Upper lobe of left lung (tissue), 6 donors: ENCODE measurements at regions not wholly inside any gene's neighbourhood (a gene's known extent, or its start where the extent isn't known, plus 50 kb on each side); places are given as distances from the start of the nearest gene placed in this dataset.

Source experiments
- ATAC-seq, 2 donors: fragments of 200-7000 bp; cut with Tn5 transposase; one replicate each; pipeline ENCODE4 v1.9.1; 2022; ENCODE audit warnings: mild to moderate bottlenecking in 2 of 2, moderate library complexity in 2 of 2; ENCODE audit not compliant: low FRiP score in 2 of 2
- DNase-seq, 2 donors: peaks; one replicate each; pipeline ENCODE4 v3.0.0-alpha.2; 2019 to 2020
- H3K27ac ChIP-seq, 4 donors: fragments of 200-600 bp; sonication (generic); one replicate each; pipeline ENCODE4 v1.5.1; 2016 to 2019
- H3K27me3 ChIP-seq, 4 donors: fragments of 200-600 bp; sonication (generic); one replicate each; pipeline ENCODE4 v1.5.1; 2017 to 2019
- H3K36me3 ChIP-seq, 4 donors: fragments of 200-600 bp; sonication (generic); one replicate each; pipeline ENCODE4 v1.5.1; 2016 to 2019
- H3K4me1 ChIP-seq, 4 donors: fragments of 200-600 bp; sonication (generic); one replicate each; pipeline ENCODE4 v1.5.1; 2018 to 2019
- H3K4me3 ChIP-seq, 4 donors: fragments of 200-600 bp; sonication (generic); one replicate each; pipeline ENCODE4 v1.5.1; 2017 to 2019; ENCODE audit warnings: mild to moderate bottlenecking in 2 of 4, moderate library complexity in 1 of 4
- H3K9me3 ChIP-seq, 4 donors: fragments of 200-600 bp; sonication (generic); one replicate each; pipeline ENCODE4 v1.5.1; 2018 to 2019
- EP300 ChIP-seq, 4 donors: sonication (generic); formaldehyde crosslinking; IDR thresholded peaks; one replicate each; pipeline ENCODE4 v1.5.1; 2017; ENCODE audit warnings: antibody characterized with exemption in 4 of 4, control low read depth in 2 of 4
- POLR2A ChIP-seq, 4 donors: fragments of 450-650 bp; IDR thresholded peaks; one replicate each; pipeline ENCODE4 v1.5.1; 2016 to 2017; ENCODE audit warnings: antibody characterized with exemption in 4 of 4, mild to moderate bottlenecking in 2 of 4
- POLR2AphosphoS5 ChIP-seq, 2 donors: sonication (generic); formaldehyde crosslinking; IDR thresholded peaks; one replicate each; pipeline ENCODE4 v1.5.1; 2017; ENCODE audit warnings: antibody characterized with exemption in 2 of 2
- WGBS, 2 donors: methylation state at CpG; one replicate each; pipeline ENCODE4 v1.1.5; 2017 to 2018; 5-methylcytosine and 5-hydroxymethylcytosine counted together
- TF ChIP-seq, protein P1 (sequence below), 6 experiments: fragments of 450-650 bp in 4 of 6; fragments of 200-600 bp in 2 of 6; sonication (generic) in 2 of 6; IDR thresholded peaks; one replicate each; pipeline ENCODE4 v1.5.1; 2016 to 2019; ENCODE audit warnings: antibody characterized with exemption in 6 of 6
- donor health status: DM: no; HTN: no; CAD: no; lungs with moderate emphysema.
- donor health status: DM: no; HTN: yes; CAD: no; lungs with severe emphysema.

DNA sequence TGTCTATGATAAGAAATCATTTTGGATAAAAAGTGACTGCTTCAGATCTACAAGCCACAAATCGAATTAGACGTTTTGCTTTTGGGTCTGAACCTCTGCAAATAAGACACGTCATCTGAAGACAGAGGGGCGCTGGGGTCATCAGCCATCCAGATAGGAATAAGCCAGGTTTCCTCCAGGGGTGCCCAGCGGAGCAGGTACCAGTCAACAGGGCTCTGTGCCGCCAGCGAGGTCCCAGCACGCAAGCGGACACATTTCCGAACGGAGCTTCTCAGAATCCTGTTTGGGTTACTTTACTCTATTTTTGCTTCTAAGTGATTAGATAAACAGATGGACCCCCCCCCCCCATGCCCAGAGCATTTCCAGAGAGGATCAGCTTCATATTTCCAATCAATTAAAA lies 873.8 kb downstream of the BRD1 start:
- H3K4me1 ChIP-seq = no peaks in the 10 kb centered on the region
- H3K4me3 ChIP-seq = no peak overlapping the region
- no peaks in the 10 kb centered on the region for H3K27me3 ChIP-seq
- WGBS, 2 donors = 86 to 88% methylated on average over 9 to 11 of the region's 11 CpGs
- H3K27ac ChIP-seq = no peak overlapping the region
- H3K36me3 ChIP-seq = no peaks in the 10 kb centered on the region
- ATAC-seq (no peak), DNase-seq (peak in 1 of 2 donors; percentile 17)
- TF ChIP-seq EP300 (IDR thresholded peaks at IDR 0.05) = no peak
- TF ChIP-seq POLR2AphosphoS5 (IDR thresholded peaks at IDR 0.05) = no peak
- TF ChIP-seq, protein P1, sequence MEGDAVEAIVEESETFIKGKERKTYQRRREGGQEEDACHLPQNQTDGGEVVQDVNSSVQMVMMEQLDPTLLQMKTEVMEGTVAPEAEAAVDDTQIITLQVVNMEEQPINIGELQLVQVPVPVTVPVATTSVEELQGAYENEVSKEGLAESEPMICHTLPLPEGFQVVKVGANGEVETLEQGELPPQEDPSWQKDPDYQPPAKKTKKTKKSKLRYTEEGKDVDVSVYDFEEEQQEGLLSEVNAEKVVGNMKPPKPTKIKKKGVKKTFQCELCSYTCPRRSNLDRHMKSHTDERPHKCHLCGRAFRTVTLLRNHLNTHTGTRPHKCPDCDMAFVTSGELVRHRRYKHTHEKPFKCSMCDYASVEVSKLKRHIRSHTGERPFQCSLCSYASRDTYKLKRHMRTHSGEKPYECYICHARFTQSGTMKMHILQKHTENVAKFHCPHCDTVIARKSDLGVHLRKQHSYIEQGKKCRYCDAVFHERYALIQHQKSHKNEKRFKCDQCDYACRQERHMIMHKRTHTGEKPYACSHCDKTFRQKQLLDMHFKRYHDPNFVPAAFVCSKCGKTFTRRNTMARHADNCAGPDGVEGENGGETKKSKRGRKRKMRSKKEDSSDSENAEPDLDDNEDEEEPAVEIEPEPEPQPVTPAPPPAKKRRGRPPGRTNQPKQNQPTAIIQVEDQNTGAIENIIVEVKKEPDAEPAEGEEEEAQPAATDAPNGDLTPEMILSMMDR (IDR thresholded peaks at IDR 0.05) = no peak
- no peak for TF ChIP-seq POLR2A (IDR thresholded peaks at IDR 0.05)
- H3K9me3 ChIP-seq = no peaks in the 10 kb centered on the region

DNA sequence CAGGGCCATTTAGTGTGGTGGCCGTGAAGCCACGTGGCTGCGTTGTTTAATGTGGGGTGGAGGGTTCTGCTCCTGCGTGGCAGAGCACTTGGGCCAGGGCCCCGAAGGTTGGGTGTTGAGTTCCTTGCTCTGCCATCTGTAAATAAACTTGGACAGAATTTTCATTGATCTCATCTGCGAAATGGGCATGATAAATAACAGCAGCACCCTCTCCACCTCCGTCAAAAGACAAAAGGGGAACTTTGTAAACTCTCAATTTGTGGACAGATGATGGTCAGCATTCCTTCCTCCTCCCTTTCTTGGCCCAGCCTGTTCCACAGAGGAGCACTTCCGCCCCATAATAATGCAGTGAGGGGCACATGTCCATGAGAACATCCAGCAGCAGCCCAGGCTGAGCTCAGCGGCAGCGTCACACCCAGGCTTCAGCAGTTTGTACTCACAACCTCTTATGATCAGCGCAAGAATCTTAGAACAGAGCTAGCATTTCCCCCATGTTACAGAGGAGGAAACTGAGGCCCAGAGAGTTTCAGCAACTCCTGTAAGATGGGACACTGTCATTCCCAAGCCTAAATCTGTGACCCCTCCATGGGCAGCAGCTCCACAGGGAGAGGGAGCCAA lies 874.5 kb downstream of the BRD1 start:
- no peaks in the 10 kb centered on the region for H3K27me3 ChIP-seq
- H3K4me3 ChIP-seq = no peak overlapping the region
- ATAC-seq (no peak), DNase-seq (no peak)
- no peak overlapping the region for H3K27ac ChIP-seq
- H3K9me3 ChIP-seq = no peaks in the 10 kb centered on the region
- H3K4me1 ChIP-seq = no peaks in the 10 kb centered on the region
- 83 to 84% methylated on average over 6 to 11 of the region's 11 CpGs for WGBS, 2 donors
- H3K36me3 ChIP-seq = no peaks in the 10 kb centered on the region
- no peak for TF ChIP-seq EP300 (IDR thresholded peaks at IDR 0.05)
- TF ChIP-seq POLR2AphosphoS5 (IDR thresholded peaks at IDR 0.05) = no peak
- TF ChIP-seq POLR2A (IDR thresholded peaks at IDR 0.05) = no peak
- TF ChIP-seq, protein P1 (IDR thresholded peaks at IDR 0.05) = no peak

DNA sequence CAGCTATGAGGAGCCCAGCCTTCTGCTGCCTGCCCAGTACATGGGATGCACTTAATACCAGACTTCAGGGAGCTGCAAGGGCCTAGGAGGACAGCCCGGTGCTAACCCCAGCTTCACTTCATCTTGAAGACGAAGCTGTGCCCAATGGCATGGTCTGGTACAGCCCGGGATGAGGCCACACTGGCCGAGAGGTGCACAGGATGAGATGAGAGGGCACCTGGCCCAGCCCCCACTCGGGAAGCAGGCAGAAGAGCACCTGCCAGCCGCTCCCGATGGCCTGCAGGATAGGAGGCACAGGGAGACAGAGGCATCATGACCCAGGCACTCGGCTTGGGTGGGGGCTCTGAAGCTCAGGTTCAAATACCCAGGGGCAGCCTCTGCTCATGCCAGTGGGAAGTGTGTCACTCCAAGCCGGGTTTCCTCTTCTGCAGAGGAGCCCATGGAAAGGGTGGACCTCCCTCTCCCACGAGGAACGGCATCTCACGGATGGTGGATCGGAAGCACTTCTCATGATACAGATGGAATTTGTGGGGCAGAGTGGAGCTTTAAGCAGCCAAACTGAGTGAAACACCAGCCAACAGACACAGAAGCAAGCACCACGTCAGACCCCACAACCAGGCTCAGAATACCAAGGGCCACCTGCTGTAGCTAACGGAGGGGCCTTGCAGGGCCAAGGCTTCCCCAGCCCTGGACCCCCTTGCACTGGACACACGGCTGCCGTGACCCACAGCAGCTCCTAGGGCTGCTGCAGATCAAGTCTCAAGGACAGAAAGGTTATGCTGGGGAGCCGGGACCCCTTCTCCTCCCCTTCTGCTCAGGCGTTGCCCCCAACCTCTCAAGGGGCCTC lies 875.2 kb downstream of the BRD1 start:
- Histone ChIP-seq H3K4me1 (no peaks in the 10 kb centered on the region), H3K36me3 (no peaks in the 10 kb centered on the region), H3K27me3 (no peaks in the 10 kb centered on the region), H3K9me3 (no peaks in the 10 kb centered on the region), H3K27ac (no peak overlapping the region), H3K4me3 (no peak overlapping the region)
- ATAC-seq (no peak), DNase-seq (peak; percentile 14 to 44)
- WGBS, 2 donors = 80 to 100% methylated on average over 3 to 19 of the region's 19 CpGs
- no peak for TF ChIP-seq POLR2AphosphoS5 (IDR thresholded peaks at IDR 0.05)
- no peak for TF ChIP-seq EP300 (IDR thresholded peaks at IDR 0.05)
- no peak for TF ChIP-seq POLR2A (IDR thresholded peaks at IDR 0.05)
- TF ChIP-seq, protein P1 (IDR thresholded peaks at IDR 0.05) = no peak

- Histone ChIP-seq H3K27me3 (no peaks in the 10 kb centered on the region), H3K4me1 (no peaks in the 10 kb centered on the region), H3K4me3 (no peak overlapping the region), H3K9me3 (no peaks in the 10 kb centered on the region), H3K36me3 (no peaks in the 10 kb centered on the region), H3K27ac (no peak overlapping the region)
- TF ChIP-seq POLR2AphosphoS5 (IDR thresholded peaks at IDR 0.05) (no peak), EP300 (IDR thresholded peaks at IDR 0.05) (no peak), POLR2A (IDR thresholded peaks at IDR 0.05) (no peak)
- TF ChIP-seq, protein P1 (IDR thresholded peaks at IDR 0.05) = no peak
- DNase-seq (peak in 1 of 2 donors; percentile 17), ATAC-seq (no peak)
- WGBS, 2 donors = 79 to 84% methylated on average over 2 to 6 of the region's 6 CpGs
Measured at GRCh38 chr22:48951836-48952235, 875.8 kb downstream of the BRD1 start.
